Urothelium cell line (cell line): ENCODE measurements at regions not wholly inside any gene's neighbourhood (a gene's known extent, or its start where the extent isn't known, plus 50 kb on each side); places are given as distances from the start of the nearest gene placed in this dataset.

Experiments used
- DNase-seq: peaks from one replicate; pipeline ENCODE4 v3.0.0; 2011; ENCODE audit warnings: low spot score, mixed read lengths
- FAIRE-seq: peaks from 2 replicates; lab custom pipeline; 2011; peaks lifted over from hg19 to GRCh38; lab: Jason Lieb, UNC

DNA sequence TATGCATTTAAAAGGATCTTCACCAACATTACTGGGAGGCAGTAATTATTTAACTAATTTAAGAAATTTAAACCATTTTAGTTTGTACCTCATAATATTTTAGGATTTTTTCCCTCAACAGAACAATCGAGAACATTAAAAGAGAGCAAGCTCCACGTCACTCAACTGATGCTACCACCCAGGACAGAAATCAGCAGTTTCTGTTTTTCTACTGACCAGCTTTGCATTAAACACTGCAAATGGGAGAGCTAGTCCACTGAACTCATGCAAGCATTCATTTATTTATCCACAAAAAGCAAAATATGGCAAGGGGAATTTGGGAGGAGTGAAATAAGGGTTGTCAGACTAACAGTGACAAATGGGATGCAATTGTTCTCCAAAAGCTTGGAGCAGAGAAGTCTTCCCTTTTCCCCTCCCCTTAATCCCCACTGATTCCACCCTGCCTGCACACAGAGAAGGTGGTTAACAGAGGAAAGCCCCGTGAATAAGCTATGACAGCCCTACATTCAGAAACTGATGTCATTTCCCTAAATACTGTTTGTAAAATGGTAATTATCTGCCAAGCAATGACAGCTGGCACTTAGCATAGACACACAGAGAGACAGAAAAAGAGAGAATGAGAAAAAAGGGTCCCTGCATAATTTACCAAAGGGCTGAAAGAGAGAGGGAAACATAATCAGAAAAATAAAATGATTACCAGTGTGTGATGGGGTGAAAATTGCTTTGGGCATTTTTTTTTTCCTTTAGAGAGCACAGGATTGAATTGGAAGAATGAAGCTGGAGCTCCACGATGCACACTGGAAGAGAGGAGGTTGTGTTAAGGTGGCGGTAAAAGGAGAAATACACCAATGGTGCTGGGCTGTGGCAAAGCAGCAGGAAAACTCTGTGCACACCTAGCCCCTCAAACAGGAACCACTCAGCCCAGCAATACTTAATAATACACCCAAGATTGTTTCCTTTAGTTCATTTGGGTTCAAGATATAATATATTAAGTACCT lies 777.4 kb downstream of the TUSC7 start:
- FAIRE-seq = no peak
- no peak for DNase-seq

DNA sequence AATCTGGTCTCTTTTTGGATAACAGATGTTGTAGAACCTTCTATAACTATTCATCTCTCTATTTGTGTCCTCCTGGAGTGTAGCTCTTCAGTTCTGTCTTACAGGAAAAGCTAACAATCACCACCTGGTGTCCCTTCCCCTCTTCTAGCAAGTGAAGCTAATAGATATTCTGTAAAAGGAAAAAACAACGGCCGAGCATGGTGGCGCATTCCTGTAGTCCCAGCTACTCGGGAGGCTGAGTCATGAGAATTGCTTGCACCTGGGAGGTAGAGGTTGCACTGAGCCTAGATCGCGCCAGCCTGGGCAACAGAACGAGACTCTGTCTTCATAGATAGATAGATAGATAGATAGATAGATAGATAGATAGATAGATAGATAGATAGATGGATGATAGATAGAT lies 779.4 kb downstream of the TUSC7 start:
- FAIRE-seq = no peak
- no peak for DNase-seq

DNA sequence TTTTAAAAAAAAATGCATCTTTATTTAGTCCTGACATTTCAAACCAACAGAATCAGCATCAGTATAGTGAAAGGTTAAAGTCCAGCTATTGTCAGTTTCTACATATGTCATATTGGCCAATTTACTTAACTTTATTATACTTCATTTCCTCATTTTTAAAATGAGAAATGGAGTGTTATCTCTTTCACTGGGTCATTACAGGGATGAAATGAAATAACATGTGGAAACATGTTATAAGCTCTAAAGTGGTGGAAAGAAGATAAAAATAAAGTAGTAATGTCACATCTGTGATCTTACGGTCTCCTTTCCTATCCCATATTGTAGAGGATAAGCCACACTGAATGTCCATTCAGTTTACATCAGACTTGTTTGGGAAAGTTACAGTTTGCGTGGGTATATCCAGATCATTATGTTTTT lies 780.1 kb downstream of the TUSC7 start:
- DNase-seq = no peak
- FAIRE-seq = no peak

DNA sequence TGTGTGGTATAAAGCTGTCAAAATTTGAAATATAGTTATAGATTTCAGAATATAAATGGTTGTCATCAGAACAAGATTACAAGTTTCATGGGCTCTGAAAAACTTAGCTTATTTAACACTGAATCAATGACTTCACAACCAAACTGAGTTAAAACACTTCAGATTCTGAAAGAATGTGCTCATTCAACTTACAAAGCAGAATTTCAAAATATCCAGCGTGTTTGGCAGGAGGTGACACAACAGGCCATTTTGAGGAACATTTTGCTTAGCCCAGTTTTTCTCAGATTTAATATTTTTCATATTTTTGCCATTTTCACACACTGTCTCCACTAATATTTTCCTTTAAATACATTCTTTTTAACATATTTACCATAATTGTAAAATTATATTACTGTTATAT lies 781.1 kb downstream of the TUSC7 start:
- DNase-seq (no peak), FAIRE-seq (no peak)

DNA sequence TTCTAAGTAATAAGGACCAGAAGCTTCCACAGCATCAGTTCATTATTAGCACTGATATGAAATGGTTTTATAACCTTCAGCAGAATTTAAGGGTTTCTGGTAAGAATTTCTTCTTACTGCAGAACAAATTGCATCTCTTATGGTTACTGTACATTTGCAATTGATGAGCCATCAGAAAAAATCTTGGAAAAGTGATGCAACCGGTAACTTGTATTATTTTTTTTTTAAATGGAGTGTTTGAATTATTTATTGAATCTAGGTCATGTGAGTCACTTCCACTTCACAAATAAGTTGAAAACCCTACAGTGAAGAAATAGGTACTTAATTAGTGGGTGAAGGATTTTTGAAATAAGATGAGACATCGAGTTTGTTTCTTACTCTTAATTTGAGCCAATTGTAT lies 786.0 kb downstream of the TUSC7 start:
- DNase-seq = no peak

DNA sequence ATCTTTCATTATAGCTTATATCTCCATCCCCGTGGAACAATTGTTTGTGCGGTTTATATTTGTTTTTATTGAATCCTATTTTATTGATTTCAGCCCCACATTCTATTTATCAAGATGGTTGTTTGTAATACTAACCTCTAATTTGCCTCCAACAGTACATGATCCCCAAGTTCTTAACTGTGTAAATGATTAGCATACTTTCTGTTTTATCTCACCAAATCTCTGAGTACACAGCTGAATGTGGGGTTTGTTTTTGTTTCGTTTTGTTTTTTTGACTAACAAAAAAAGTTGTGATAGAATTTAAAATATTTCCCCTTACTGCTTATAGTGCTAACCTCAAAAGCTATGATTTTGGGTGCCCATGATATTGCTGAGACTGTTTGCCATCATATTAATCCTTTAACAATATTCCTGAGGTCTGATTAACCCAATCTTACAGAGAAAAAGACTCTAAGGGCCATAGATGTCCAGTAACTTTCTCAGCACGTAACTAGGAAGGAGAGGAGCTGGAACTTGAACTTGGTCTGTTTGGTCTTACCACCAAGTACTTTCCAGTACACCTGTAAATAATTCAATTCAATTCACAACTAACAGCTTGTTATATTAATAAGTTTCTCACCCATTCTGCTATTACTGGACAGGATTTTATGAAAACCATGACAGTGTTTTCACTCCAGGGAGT lies 789.8 kb downstream of the TUSC7 start:
- FAIRE-seq = no peak

More for the DNA sequence above, 786.0 kb downstream of the TUSC7 start:
- FAIRE-seq = no peak

DNA sequence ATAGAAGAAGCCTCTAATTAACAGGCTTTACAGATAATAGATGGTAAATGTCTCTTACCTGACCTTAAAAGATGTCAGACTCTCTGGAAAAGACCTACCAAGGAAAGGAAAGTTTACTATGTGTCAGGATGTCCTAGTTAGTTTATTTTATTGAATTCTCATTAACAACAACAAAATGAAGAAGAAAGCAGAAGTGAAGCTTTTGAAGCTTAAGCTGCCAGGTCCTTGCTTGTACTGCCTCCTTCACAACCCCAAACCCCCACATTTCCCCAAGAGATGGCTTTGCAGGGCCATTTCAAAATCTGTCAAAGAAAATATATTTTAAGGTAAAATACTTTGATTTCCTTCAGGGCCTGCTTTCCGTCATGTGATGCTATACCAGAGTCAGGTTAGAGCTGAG lies 798.4 kb downstream of the TUSC7 start:
- DNase-seq = no peak
- FAIRE-seq = no peak

More for the DNA sequence above, 789.8 kb downstream of the TUSC7 start:
- no peak for DNase-seq

DNA sequence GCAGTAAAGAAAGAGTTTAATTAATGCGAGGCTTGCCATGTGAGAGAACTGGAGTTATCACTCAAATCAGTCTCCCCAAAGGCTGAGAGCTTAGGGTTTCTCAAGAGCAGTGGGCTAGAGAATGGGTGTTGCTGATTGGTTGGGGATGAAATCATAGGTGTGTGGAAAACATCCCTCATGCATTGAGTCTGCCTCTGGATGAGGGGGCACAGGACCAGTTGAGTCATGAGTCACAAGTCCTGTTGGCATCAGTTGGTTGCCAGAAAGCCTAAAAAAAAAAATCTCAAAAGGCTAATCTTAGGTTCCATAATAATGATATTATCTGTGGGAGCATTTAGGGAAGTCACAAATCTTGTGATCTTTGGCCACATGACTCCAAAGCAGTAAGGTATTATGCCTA lies 800.3 kb downstream of the TUSC7 start:
- FAIRE-seq (no peak), DNase-seq (no peak)

DNA sequence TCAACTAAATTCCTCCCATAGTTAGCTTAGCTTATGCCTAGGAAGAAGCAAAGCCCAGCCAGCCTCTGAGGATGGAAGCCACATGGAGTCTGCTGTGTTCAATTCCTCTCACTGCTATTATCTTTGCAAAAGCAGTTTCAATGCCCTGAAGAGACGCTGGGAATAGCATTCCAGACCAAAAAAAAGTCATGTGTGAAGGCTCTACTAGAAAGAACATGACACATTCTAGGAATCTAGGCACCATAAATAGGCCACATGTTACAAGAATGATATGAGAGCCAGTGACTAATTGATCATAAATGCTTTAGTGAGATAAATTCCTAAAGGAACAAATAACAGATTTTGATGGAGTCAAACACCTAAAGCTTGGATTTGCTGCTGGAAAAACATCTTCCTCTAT lies 800.8 kb downstream of the TUSC7 start:
- FAIRE-seq (no peak), DNase-seq (no peak)

DNA sequence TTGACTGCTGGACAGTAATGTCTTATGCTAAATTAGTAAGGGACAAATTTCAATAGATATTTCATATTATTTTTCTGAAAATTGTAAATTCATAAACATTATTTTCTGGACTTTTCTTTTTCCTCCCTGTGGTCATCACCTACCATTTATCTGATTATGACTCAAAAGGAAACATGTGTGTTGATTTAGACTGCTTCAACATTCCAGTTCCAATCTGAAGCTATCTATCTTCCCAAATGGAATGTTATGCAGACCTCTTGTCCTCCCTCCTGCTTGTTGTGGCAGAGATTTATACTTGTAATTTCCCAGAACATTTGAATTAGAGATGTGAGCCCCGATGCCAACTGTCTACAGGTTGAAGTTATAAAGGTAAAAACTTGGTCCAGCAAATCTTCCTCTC lies 803.4 kb downstream of the TUSC7 start:
- no peak for DNase-seq
- no peak for FAIRE-seq

DNA sequence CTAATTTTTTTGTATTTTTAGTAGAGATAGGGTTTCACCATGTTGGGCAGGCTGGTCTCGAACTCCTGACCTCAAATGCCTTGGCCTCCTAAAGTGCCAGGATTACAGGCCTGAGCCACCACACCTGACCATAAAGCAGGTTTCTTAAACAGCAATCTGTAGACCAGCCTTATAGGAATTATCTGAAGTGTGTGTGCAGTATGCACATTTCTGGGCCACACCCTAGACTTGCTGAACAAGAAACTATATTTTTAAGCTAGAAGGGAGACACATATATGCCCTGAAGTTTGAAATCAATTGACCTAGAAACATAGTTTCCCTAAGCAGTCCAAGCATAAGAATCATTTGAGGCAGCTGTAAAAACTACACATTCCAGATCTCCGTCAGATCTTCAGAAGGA lies 805.7 kb downstream of the TUSC7 start:
- no peak for DNase-seq
- no peak for FAIRE-seq

DNA sequence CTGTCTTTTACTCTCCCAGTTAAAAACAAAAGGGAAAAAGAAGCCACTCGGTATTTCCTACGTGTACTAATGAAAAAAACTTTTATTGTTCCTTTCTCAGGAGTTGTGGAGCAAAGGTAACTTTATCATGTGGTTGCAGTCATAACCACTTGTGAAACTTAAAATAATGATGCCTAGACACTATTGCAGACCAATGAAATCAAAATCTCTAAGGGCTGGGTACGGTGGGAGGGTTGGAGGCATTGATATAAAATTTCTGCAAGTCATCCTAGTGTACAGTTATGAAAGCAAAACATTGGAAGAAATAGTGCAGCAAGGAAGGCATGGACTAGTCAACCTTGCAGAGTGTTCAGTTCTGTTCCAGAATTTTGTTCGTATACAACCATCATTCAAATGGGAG lies 808.8 kb downstream of the TUSC7 start:
- FAIRE-seq = no peak

DNA sequence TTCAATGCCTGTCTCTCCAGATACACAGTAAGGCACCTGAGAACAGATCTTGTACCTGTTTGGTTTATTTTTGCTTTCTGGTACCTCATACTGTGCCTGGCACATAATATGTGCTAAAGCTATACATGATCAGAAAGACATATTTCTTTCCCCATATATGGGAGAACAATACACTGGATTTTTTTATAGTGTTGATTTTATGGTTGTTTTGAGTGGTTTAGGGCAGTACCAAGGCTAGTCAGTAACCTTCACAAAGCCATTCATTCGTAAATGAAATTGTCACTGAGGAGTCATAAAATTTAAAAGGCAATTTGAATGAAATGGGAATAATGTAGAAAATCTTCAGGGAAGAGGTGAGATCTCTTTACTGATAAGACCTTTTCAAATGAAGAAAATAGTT lies 810.2 kb downstream of the TUSC7 start:
- no peak for FAIRE-seq
- no peak for DNase-seq

More for the DNA sequence above, 808.8 kb downstream of the TUSC7 start:
- no peak for DNase-seq

DNA sequence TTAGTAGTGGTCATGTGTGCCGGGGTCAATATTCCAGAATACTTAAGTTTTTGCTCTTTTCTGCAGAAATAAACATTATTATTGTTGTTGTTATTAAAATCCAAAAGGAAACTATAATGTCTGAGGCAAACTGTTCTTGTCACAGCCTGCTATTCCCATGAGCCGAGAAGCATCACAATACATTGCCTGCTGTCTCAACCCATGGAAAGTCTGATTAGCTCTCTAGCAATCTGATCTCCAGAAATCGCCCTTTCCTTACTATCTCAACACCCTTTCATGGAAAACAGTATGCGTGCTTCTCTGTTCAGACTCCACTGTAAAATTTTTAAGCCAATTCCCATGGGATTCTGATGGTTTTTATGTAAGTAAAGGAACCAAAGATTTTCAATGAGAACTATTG lies 811.0 kb downstream of the TUSC7 start:
- FAIRE-seq (no peak), DNase-seq (no peak)

DNA sequence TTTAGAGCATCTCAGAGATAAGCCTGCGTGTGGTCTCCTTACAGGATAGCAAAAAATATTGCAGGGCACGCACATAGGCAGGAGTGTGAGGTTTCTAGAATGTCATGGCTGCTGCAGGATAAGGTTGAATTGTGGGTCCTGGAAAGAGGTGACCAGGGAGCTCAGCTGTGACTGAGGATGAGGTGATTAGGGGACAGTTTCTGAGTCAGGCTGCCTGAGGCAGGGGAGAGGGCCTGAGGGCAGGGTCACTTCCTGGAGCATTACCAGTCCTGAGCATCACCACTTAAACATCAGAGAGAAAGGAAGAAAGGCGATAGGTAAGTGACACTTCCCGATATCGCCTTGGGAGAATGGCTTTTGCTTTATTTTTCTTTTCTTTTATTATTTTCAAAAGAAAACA lies 813.8 kb downstream of the TUSC7 start:
- no peak for FAIRE-seq
- DNase-seq = no peak

DNA sequence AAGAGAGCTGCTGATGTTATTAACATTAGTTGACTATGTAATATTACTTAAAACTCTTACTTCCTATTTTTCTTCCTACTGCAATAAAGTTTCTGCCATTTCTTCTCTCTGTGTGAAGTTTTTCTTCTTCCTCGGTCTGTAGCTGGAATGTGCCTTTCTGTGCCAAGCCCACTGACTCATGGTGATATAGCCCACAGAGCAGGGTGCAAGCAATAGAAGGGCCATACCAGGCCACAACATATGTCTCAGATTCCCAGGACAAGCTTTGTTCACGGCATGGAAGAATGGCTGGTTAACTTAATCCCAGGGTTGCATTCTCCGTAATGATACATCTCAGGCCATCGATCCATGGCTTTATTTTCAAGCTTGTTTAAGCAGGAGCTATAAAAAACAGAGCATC lies 815.3 kb downstream of the TUSC7 start:
- DNase-seq (peak; percentile 25), FAIRE-seq (no peak)

DNA sequence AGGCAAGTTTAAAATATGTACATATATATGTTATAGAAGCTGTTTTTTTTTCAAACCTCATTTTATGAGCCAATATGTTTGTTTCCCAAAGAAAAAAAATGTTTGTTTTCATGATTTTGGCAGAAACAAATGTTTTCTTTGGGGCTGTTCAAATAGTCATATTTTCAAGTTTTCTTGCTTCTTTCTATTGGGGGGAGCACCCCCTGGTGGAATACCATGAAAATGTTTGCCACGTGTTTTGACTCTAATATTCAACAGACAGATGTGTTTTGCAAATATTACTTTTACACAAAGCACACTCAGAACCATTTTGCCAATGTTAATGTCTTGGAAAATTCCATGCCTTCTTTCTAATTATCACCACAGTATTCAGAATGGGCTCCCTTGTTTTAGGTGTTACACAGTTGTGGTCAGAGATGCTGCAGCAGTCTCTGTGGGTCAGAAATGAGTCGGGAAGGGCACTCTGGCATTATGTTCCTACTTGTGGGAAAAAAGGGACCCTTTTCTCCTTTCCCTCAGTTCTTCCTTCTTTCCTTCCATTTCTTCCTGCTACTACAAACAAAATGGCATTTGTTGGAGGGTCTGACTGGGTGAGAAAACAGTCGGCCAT lies 817.0 kb downstream of the TUSC7 start:
- no peak for FAIRE-seq
- peak; percentile 21 for DNase-seq

DNA sequence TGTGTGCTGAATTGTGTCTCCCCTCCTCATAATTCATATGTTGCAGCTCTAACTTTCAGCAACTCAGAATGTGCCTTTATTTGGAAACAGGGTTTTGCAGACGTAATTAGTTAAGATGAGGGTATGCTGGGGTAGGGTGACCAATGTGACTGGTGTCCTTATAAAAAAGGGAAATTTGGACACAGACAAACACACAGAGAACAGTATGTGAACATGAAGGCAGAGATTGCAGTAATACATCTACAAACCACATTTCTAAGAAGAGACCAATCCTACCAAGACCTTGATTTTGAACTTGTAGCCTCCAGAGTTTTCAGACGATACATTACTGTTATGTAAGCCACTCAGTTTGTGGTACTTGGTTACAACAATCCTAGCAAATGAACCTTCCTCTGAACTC lies 817.8 kb downstream of the TUSC7 start:
- DNase-seq = no peak
- no peak for FAIRE-seq

DNA sequence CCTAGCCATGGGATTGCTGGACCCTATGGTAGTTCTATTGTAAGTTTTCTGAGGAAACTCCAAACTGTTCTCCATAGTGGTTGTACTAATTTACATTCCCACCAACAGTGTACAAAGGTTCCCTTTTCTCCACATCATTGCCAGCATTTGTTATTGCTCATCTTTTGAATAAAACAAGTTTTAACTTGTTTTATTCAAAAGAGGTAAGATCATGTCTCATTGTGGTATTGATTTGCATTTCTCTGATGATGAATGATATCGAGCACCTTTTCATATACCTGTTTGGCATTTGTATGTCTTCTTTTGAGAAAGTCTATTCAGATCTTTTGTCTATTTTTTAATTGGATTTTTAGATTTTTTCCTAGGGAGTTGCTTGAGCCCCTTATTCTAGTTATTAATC lies 819.1 kb downstream of the TUSC7 start:
- FAIRE-seq = no peak
- no peak for DNase-seq

DNA sequence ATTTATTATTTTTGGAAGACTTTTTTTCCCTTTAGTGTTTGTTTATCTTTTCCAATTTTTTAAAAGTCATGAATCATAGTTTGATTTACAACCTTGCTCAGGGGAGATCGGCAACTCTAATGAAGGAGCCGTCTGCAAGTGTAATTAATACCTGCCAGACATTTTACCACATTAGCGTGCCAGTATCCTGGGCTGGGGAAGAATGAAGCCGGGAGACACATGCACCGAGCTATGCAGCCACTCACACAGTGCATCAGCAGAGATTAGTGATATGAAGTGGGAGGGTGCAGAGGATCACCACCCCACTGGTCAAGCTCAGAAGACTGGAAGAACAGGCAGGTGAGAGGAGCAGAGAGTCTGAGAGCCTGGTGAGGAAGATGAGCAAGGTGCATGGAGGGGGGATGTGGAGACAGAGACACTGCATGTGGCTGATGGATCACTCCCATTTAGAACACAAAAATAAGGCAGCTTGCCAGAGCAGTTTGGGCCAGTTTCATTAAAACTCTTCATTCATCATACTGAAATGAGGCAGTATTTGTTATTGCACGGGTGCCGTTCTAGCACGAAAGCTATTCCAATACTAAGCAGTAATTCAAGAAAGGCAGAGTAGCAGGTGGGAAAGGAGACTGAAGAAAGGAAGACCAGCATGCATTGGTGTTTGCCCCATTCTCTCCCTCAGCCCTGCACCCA lies 821.6 kb downstream of the TUSC7 start:
- DNase-seq (no peak), FAIRE-seq (peak; percentile 50)

DNA sequence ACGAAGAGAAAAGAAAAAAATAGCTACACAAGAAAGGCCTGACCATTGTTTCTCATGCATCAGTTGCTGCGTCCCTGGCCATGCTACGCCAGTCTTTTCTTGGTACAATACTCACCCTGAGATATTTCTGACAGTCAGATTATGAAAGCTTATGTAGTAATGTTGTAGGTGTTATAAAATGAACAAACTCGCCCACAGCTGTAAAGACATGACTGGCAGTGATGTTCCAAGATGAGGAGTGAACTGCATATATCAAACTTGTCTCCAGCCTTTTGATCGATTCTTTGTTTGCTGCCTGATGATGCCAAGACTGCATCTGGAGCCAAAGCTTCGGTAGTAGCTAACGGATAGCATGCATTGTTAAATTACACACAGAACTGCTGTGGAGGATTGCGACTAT lies 822.7 kb downstream of the TUSC7 start:
- DNase-seq = no peak
- no peak for FAIRE-seq
